NCI-H2107 treated with DMSO at 0.1 percent for 48 hours (cell line): ENCODE measurements at regions not wholly inside any gene's neighbourhood (a gene's known extent, or its start where the extent isn't known, plus 50 kb on each side); places are given as distances from the start of the nearest gene placed in this dataset.

Experiments
- DNase-seq: peaks from one replicate; lab custom pipeline; 2025; ENCODE audit not compliant: unreplicated experiment; lab: John Stamatoyannopoulos, UW

DNA sequence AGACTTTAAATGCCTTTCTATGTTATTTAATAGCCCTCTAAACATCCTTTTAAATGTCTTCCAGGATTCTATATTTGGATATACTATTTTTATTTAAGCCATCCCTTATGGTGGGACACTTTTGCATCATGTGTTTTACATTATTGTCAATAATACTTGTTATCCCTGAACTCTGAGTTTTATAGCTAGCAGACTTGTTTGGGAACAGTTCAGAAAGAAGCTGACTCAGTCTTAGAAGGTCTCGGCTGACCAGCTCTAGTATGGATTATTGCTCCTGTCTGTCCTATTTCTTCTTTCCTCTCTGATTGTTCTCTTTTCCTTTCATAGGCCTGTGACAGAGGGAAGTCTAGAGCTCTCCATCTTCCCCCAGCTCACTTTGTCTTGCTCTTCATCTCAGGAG is 77.3 kb upstream of the CXCR4 start:
- no peak for DNase-seq

DNA sequence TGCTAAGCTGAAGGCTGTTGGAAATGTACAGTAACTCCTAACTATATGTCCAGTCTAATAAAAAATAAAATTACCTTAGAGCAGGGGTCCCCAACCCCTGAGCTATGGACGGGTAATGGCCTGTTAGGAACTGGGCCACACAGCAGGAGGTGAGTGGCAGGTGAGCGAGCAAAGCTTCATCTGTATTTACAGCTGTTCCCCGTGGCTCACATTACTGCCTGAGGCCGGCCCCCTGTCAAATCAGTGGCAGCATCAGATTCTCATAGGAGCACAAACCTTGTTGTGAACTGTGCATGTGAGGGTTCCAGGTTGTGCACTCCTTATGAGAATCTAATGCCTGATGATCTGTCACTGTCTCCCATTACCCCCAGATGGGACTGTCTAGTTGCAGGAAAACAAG is 73.1 kb upstream of the CXCR4 start:
- no peak for DNase-seq

DNA sequence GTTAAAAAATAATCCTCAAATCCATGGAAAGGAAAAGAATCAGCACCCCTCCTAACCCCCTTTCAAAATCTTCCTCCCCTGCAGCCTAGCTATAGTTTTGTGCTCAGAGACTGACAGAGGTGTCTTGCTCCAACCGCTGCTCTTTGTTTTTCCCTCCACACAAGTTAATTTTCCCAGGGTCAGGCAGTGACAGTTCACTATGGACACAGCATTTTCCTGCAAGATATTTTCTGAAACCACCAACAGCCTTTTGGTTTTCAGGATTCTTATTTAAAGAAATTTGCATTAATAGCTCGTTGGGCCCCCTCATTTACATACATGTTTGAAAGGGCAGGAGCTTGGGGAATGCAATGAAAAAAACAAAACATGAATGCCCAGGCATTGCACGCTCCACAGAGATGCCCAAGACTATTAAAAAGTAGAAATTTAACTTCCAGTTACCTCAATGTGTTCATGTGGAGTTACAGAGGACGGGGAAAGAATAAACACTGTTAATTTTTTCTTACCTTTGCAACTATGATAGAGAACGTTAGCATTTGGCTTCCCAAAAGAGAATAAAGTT is 71.4 kb upstream of the CXCR4 start:
- no peak for DNase-seq

DNA sequence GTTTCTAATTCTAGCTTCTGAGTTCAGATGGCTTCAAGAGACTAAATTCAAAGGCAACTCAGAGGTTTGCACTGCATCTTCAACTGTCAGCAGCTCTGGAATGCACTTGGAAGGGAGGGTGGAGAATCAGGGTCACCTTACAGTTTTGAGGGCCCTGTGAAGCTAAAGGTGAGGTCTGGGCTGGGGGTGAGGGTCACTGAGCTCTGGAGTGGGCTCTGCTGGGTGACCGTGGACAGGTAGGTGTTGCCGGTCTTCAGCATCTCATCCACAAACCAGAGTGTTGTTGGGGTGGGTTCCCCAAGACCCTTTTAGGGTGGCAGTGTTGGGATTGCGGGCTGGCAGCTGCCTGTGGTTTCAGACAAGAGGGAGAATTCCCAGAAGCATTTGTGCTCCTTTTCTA is 70.1 kb upstream of the CXCR4 start:
- no peak for DNase-seq

DNA sequence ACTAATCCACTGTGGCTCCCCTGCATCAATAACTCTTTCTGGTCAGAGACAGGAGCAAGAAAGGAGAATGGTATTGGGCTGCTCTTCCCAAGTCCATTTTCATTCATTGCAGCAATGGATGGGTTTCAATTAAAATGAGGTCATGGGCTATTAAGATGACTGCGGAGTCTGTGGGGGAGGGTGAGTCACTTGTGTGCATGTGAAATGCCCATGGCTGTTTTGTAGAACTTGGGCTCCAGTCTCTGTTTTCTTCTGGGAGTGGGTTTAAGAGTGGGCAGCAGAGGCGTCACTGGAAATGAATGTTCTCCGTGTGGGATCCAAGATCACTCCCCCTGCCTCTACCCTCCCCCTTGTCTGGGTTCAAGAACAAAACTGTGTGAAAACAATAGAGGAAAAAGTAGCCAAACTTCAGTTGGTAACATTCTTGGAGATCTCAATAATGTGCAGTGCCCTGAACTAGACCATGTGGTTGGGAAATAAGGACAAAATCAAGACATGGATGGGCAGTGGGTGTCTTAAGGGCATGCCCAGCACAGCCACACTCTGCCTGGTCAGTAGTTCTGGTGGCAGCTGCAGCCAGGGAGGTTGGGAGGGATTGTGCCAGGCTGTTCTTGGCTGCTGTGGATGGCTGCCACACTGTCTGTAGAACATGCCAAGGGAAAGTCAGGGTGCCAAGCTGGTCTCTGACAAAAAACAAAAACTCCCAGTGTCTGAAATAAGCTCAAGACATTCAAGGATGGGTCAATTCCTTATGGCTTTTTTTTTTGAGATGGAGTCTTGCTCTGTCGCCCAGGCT is 68.2 kb upstream of the CXCR4 start:
- DNase-seq: no peak

DNA sequence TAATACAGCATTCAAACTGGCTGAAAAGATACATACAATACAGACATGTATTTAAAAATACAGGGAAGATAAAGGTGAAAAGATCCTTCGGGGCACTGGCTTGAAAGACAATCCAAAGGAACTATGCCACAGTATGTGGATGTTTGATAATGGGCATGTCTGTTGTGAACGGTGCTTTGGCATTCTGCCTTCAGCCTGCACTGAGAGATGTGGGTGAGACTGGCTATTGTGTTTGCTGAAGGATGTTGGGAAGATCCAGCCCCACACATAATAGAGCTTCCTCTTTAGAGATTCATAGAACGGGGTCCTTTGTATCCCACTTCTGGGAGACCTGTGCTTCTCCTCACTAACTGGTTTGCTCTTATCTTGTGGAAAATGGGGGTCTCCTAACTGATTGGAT is 65.1 kb upstream of the CXCR4 start:
- DNase-seq: no peak

DNA sequence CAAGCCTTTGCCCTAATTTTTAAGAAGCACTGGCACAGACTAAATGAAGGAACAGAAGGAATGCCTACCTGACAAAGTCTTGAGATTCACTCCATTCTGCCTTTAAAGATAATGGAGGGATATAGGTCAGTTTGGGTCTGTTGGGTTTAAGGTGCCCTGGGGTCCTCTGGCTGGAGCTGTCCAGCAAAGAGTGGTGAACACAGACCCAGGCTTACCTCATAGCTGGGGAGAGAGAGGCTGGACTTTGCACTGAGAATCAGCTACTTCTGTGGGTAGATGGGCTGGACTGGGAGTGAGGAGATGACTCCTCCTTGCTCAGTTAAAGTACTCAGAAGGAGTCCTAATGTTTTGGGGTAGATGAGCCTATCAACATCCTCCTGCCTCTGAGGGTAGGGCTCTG is 64.4 kb upstream of the CXCR4 start:
- no peak for DNase-seq

DNA sequence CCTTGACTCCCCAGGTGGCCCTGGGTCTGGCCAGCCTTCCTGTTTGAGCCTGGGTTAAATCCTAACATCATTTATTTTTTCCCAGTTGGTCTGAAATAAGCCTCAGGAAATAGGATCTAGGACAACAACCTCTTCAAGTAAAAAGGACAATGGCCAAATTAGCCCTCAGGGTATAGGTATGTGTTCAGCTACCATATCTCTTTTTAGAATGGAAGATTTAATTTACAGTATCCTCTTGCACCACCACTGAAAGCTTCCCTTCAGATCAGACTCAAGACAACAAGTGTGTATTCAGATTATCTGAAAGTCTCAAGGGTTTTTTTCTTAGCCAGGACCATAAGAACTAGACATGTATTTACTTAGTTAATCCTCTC is 61.6 kb upstream of the CXCR4 start:
- no peak for DNase-seq

DNA sequence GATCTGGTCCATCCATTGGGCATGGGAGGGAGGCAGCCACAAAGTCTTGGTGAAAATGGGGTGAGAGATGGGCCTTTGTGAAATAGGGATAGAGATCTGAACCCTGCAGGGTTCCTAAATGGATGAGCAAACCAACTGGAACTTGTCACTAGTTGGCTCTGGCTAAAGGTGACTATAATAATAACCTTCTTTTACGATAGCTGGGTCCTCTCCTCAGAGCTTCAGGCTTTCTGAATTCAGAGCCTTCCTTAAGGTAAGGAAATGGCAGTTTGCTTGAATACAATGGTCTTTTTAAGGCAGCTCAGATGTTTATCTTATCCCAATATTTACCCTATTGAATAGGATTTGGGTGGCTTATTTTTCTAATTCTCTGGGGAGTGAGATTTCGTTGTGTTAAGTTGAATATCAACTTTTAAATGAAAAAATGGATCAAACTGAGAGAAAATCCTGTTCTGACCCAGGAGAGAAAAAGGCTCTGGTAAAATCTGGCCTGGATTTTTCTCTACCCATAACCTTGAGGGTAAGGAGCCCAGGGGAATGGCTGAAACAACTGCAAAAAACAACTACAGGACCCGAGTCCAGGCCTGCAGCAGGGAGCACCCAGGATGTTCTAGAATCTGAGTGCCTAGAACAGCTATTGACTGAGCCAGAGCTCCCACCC is 61.1 kb upstream of the CXCR4 start:
- DNase-seq: no peak

DNA sequence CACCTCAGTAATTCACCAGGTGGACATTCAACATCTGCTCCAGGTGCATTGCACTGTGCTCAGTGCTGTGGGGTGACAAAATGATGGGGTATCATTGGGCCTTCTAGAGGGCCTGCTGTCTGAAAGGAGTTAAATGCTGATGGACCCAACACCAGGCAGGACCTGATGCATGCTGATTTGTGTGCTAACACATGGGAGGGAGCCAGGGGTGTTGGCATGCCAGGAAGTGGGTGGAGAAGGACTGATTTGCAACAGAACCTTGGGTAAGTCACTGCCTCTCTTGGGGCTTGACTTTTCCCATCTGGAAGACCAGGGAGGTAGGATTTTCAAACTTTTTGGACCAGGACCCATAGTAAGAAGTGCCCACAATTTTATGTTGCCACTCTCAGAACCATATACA is 57.9 kb upstream of the CXCR4 start:
- no peak for DNase-seq

DNA sequence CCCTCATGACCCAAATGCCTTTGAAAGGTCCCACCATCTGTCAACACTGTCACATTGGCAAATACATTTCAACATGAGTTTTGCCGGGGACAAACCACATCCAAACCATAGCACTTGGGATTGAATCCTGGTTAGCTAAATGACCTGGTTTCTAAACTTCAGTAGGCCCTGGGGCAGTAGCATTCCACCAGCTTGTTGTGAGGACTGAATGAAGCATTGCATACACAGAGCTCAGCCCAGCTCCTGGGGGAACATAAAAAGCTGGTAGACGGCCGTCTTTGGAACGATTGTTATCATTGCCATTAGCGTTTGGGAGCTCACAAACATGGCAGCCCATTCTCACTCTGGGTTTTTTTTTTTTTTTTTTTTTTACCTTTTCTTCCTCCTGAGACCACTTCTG is 57.5 kb upstream of the CXCR4 start:
- DNase-seq: no peak

GRCh38 chr2:136173126-136173525 is 55.2 kb upstream of the CXCR4 start:
- no peak for DNase-seq

DNA sequence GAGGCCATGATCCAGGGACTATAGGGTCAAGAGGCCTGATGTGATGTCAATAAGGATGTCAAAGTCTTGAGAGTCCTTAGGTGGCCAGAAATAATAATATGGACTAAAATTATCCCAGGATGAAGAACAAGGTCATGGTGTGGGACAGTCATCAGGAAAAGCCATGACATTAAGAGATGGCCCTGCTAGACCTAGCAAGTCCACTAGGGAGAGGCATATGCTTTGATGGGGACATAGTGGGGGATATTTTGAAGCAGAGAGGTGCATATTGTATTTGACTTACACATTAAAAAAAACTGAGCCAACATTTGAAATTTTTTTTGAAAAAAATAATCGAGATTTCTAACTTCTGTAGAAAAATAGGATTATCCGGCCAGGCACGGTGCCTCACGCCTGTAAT is 53.3 kb upstream of the CXCR4 start:
- no peak for DNase-seq

DNA sequence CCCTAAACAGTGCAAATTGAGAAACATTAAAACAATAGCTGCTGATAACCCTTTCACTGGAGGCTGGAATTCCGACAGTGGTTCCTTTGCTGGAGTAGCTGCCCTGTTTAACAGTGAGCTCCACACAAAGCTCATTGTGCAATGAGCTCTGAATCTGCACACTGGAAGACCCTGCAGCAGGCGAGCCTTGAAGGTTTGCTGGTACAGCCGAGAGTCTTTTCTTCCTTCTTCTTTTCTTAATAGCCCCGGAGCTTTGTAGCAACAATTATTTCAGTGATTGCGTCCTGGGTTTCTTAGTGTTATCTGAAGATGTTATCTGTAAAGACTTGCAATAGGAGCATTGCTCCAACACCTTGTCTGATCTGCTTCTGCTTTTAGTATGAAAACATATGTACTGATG is 50.8 kb upstream of the CXCR4 start:
- no peak for DNase-seq

- no peak for DNase-seq
Observed at GRCh38 chr2:136167721-136168475, 49.9 kb upstream of the CXCR4 start.
